Neural cell (in vitro differentiated cells): ENCODE measurements at regions not wholly inside any gene's neighbourhood (a gene's known extent, or its start where the extent isn't known, plus 50 kb on each side); places are given as distances from the start of the nearest gene placed in this dataset.
"Not testable (repeated sequence)": the region's sequence is repeated elsewhere in the genome, so short reads cannot be mapped to it uniquely, and the experiment has no call there.

Experiments used
- H2AFZ ChIP-seq: fragments of 200-600, 300-800 bp; sonication (generic), shearing (Covaris generic); 2 replicates; pipeline ENCODE4 v1.6.0; 2014; ENCODE audit warnings: low read depth, mild to moderate bottlenecking, antibody characterized with exemption, low read length, moderate library complexity
- H3F3A ChIP-seq: fragments of 200-600 bp; shearing (Covaris generic); 2 replicates; pipeline ENCODE4 v1.6.1; 2016; ENCODE audit warnings: mild to moderate bottlenecking, moderate library complexity, mixed read lengths, antibody characterized with exemption, low read length; ENCODE audit not compliant: insufficient read depth, poor library complexity, severe bottlenecking
- H3K27ac ChIP-seq: fragments of 200-600, 300-800 bp; sonication (generic), shearing (Covaris generic); 2 replicates; pipeline ENCODE4 v1.5.1; 2014; ENCODE audit warnings: mild to moderate bottlenecking, low read length, moderate library complexity
- H3K27me3 ChIP-seq: fragments of 300-800, 200-600 bp; sonication (generic), shearing (Covaris generic); 2 replicates; pipeline ENCODE4 v1.6.0; 2014; ENCODE audit warnings: mild to moderate bottlenecking, low read depth, low read length, moderate library complexity; ENCODE audit not compliant: insufficient read depth
- H3K36me3 ChIP-seq: fragments of 300-800, 200-600 bp; sonication (generic), shearing (Covaris generic); 2 replicates; pipeline ENCODE4 v1.5.1; 2014; ENCODE audit warnings: mild to moderate bottlenecking, antibody characterized with exemption, low read length, moderate library complexity; ENCODE audit not compliant: insufficient read depth
- H3K4me2 ChIP-seq: fragments of 300-800, 200-600 bp; sonication (generic), shearing (Covaris generic); 2 replicates; pipeline ENCODE4 v1.6.0; 2014; ENCODE audit warnings: mild to moderate bottlenecking, low read length
- H3K4me3 ChIP-seq: fragments of 300-800, 200-600 bp; sonication (generic), shearing (Covaris generic); 2 replicates; pipeline ENCODE4 v1.5.1; 2014; ENCODE audit warnings: mild to moderate bottlenecking, low read length, moderate library complexity
- H3K79me2 ChIP-seq: fragments of 200-600 bp; shearing (Covaris generic); replicated peaks from 2 replicates; pipeline ENCODE4 v1.6.0; 2014; ENCODE audit warnings: mild to moderate bottlenecking, low read length, moderate library complexity; ENCODE audit not compliant: insufficient read depth
- H3K9ac ChIP-seq: fragments of 300-800, 200-600 bp; sonication (generic), shearing (Covaris generic); 2 replicates; pipeline ENCODE4 v1.6.1; 2016; ENCODE audit warnings: mild to moderate bottlenecking, low read length, mixed read lengths
- H3K9me2 ChIP-seq: fragments of 200-600 bp; shearing (Covaris generic); 2 replicates; pipeline ENCODE4 v1.6.1; 2016; ENCODE audit warnings: mild to moderate bottlenecking, low read length, mixed read lengths; ENCODE audit not compliant: insufficient read depth
- H3K9me3 ChIP-seq: fragments of 200-600, 300-800 bp; sonication (generic), shearing (Covaris generic); 2 replicates; pipeline ENCODE4 v1.6.1; 2016; ENCODE audit warnings: mild to moderate bottlenecking, mixed run types, low read length, moderate library complexity, mixed read lengths
- H4K20me1 ChIP-seq: fragments of 200-600 bp; shearing (Covaris generic); 2 replicates; pipeline ENCODE4 v1.6.1; 2016; ENCODE audit warnings: mild to moderate bottlenecking, mixed run types; ENCODE audit not compliant: insufficient read depth
- EP300 ChIP-seq: fragments of 450-650 bp; conservative IDR thresholded peaks from 2 replicates; pipeline ENCODE4 v1.6.1; 2014; ENCODE audit warnings: antibody characterized with exemption, mild to moderate bottlenecking, moderate library complexity; ENCODE audit not compliant: poor library complexity, severe bottlenecking
- MXI1 ChIP-seq: fragments of 450-650 bp; conservative IDR thresholded peaks from 2 replicates; pipeline ENCODE4 v1.6.1; 2014; ENCODE audit warnings: antibody characterized with exemption, mild to moderate bottlenecking; ENCODE audit not compliant: poor library complexity, severe bottlenecking
- SMC3 ChIP-seq: fragments of 450-650 bp; conservative IDR thresholded peaks from 2 replicates; pipeline ENCODE4 v1.6.1; 2014; ENCODE audit warnings: antibody characterized with exemption, mild to moderate bottlenecking, moderate library complexity; ENCODE audit not compliant: poor library complexity
- TAF1 ChIP-seq: IDR thresholded peaks from 2 replicates; pipeline ENCODE4 v1.6.1; 2012; ENCODE audit warnings: low read depth
- TF ChIP-seq, protein P1 (sequence below): fragments of 450-650 bp; IDR thresholded peaks from 2 replicates; pipeline ENCODE4 v1.5.1; 2014; ENCODE audit warnings: antibody characterized with exemption, mild to moderate bottlenecking, moderate library complexity; ENCODE audit not compliant: poor library complexity, severe bottlenecking

GRCh38 chr10:8283166-8283905, 228.8 kb downstream of the GATA3 start:
- Histone ChIP-seq H4K20me1 (no peaks in the 10 kb centered on the region), H3F3A (no peaks in the 10 kb centered on the region), H3K4me2 (no peak overlapping the region), H3K9me3 (no peaks in the 10 kb centered on the region), H3K27ac (no peak overlapping the region), H3K36me3 (no peaks in the 10 kb centered on the region), H3K79me2 (no peaks in the 10 kb centered on the region), H3K9me2 (no peaks in the 10 kb centered on the region), H3K4me3 (no peak overlapping the region), H3K27me3 (peaks cover 4% of the 10 kb centered on the region), H2AFZ (no peak overlapping the region), H3K9ac (no peak overlapping the region)
- TF ChIP-seq, protein P1, sequence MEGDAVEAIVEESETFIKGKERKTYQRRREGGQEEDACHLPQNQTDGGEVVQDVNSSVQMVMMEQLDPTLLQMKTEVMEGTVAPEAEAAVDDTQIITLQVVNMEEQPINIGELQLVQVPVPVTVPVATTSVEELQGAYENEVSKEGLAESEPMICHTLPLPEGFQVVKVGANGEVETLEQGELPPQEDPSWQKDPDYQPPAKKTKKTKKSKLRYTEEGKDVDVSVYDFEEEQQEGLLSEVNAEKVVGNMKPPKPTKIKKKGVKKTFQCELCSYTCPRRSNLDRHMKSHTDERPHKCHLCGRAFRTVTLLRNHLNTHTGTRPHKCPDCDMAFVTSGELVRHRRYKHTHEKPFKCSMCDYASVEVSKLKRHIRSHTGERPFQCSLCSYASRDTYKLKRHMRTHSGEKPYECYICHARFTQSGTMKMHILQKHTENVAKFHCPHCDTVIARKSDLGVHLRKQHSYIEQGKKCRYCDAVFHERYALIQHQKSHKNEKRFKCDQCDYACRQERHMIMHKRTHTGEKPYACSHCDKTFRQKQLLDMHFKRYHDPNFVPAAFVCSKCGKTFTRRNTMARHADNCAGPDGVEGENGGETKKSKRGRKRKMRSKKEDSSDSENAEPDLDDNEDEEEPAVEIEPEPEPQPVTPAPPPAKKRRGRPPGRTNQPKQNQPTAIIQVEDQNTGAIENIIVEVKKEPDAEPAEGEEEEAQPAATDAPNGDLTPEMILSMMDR: no peak

- no peak overlapping the region for H3K4me3 ChIP-seq
- H3K9ac ChIP-seq: no peak overlapping the region
- H3K27me3 ChIP-seq: peaks cover 4% of the 10 kb centered on the region
- TF ChIP-seq, protein P1: no peak
- no peak for TF ChIP-seq MXI1
- TF ChIP-seq SMC3: no peak
- no peak for TF ChIP-seq EP300
- no peak for TF ChIP-seq TAF1
- no peaks in the 10 kb centered on the region for H3K9me2 ChIP-seq
- H4K20me1 ChIP-seq: no peaks in the 10 kb centered on the region
- H3K79me2 ChIP-seq: no peaks in the 10 kb centered on the region
- H3K9me3 ChIP-seq: no peaks in the 10 kb centered on the region
- H3K4me2 ChIP-seq: no peak overlapping the region
- H3K27ac ChIP-seq: no peak overlapping the region
- H2AFZ ChIP-seq: no peak overlapping the region
- H3F3A ChIP-seq: no peaks in the 10 kb centered on the region
- H3K36me3 ChIP-seq: no peaks in the 10 kb centered on the region
Measured at GRCh38 chr10:8283986-8284385, 229.5 kb downstream of the GATA3 start.

DNA sequence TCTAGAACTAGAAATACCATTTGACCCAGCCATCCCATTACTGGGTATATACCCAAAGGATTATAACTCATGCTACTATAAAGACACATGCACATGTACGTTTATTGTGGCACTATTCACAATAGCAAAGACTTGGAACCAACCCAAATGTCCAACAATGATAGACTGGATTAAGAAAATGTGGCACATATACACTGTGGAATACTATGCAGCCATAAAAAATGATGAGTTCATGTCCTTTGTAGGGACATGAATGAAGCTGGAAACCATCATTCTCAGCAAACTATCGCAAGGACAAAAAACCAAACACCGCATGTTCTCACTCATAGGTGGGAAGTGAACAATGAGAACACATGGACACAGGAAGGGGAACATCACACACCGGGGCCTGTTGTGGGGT, 231.5 kb downstream of the GATA3 start:
- not testable (repeated sequence) for H3K9me3 ChIP-seq, H3K9ac ChIP-seq, H4K20me1 ChIP-seq, H3F3A ChIP-seq, H3K27ac ChIP-seq, H3K9me2 ChIP-seq, H3K79me2 ChIP-seq, H3K27me3 ChIP-seq, H3K4me2 ChIP-seq, H3K36me3 ChIP-seq, H2AFZ ChIP-seq, H3K4me3 ChIP-seq
